Pancreas (tissue), 10 donors: ENCODE measurements at regions not wholly inside any gene's neighbourhood (a gene's known extent, or its start where the extent isn't known, plus 50 kb on each side); places are given as distances from the start of the nearest gene placed in this dataset.

Source experiments
- ATAC-seq, 4 donors: fragments of 200-7000 bp; cut with Tn5 transposase; one replicate each; pipeline versions ENCODE4 v1.8.0 to v1.9.1; 2020; ENCODE audit warnings: mild to moderate bottlenecking in 4 of 4, moderate library complexity in 4 of 4
- DNase-seq, 6 donors: peaks; one replicate each; pipeline ENCODE4 v3.0.0-alpha.2; 2020
- FAIRE-seq: peaks from 2 replicates; lab custom pipeline; 2012; peaks lifted over from hg19 to GRCh38; lab: Jason Lieb, UNC
- H3K27ac ChIP-seq, 4 donors: fragments of 200-600 bp; sonication (generic); 1 replicate in 3 of 4; 2 replicates in 1 of 4; pipeline versions ENCODE4 v1.5.0 to v1.8.0; 2020
- H3K27me3 ChIP-seq, 4 donors: fragments of 200-600 bp; one replicate each; pipeline ENCODE4 v1.8.0; 2021
- H3K36me3 ChIP-seq, 3 donors: fragments of 200-600 bp; sonication (generic) in 1 of 3; one replicate each; pipeline versions ENCODE4 v1.5.0 to v1.8.0; 2020 to 2021
- H3K4me1 ChIP-seq, 3 donors: fragments of 200-600 bp; one replicate each; pipeline ENCODE4 v1.8.0; 2021
- H3K4me3 ChIP-seq, 4 donors: fragments of 200-600 bp; sonication (generic) in 2 of 4; one replicate each; pipeline versions ENCODE4 v1.5.0 to v1.8.0; 2020 to 2021
- H3K9me3 ChIP-seq, 4 donors: fragments of 200-600 bp; one replicate each; pipeline ENCODE4 v1.8.0; 2021
- CTCF ChIP-seq, 4 donors: fragments of 200-600 bp; sonication (generic) in 3 of 4; IDR thresholded peaks; one replicate each; pipeline versions ENCODE4 v1.5.0 to v1.8.0; 2021; ENCODE audit warnings: antibody characterized with exemption in 4 of 4
- WGBS, 2 donors: extraction: QIAGEN DNeasy Blood & Tissue Kit; methylation state at CpG; one replicate each; pipeline ENCODE4 v1.1.7; 2013; 5-methylcytosine and 5-hydroxymethylcytosine counted together
- intact Hi-C, 3 donors: fragments of 100-400 bp; cut with DNase I; formaldehyde crosslinking; loops; one replicate each; pipeline versions ENCODE4 v1.11.1 to v1.14.2; 2022
- donor health status: healthy with polysubstance abuse.
- donor health status: DM: no; HTN: no; CAD: no; lungs with moderate emphysema.
- donor health status: DM: no; HTN: no; CAD: no.
- donor health status: control.
- donor health status: control.
- donor health status: Bipolar disorder and iron deficiency.
- donor health status: DM: yes; HTN: yes; CAD: no.
- donor health status: DM: no; HTN: no; CAD: no.
- donor health status: DM: no; HTN: no; CAD: no.
- donor health status: DM: yes; HTN: yes; CAD: no.

DNA sequence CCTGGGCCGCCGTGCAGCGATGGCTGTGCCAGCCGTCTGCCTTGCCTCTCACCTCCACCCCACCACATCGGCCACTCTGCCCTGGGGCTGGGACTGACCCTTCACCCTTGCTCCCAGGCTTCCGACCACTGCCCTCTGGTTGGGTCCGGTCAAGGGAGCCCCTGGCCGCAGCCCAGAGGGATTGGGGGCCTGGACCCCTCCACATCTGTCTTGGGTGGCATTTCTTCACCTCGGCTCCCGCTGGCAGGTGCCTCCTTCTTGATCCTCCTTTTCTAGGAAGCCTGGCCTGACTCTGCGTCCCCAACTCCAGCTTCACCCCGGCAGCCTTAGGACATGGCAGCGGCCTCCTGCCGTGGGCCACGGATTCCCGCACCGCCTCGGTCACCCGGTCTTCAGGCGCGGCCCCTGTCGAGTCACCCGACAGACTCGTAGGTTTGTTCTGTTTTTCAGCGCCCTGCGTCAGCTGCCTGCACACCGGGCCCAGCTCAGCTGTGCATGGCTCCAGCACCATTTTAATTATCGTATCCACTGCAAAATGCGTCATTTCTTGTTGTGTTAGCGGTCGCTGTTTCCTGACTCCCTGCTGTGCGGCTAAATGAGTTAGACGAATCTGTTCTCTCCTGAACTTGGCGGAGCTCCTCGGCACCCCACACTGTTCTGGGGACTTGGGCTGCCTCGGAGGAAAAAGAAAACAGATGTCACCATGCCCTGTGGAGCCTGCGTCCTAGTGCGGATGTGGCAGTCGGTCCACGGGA, 124.0 kb downstream of the FAM53A start:
- FAIRE-seq (no peak), DNase-seq (peak in 1 of 6 donors; percentile 45), ATAC-seq (no peak)
- Histone ChIP-seq H3K4me3 (no peak overlapping the region), H3K9me3 (no peaks in the 10 kb centered on the region), H3K27me3 (peaks cover 0 to 3% (median 0%) of the 10 kb centered on the region in 4 donors), H3K36me3 (no peaks in the 10 kb centered on the region), H3K4me1 (no peaks in the 10 kb centered on the region), H3K27ac (no peak overlapping the region)
- TF ChIP-seq CTCF (IDR thresholded peaks at IDR 0.05): no peak
- WGBS, 2 donors: 72 to 78% methylated on average over 40 of the region's 40 CpGs
- intact Hi-C loops: no loop called here

- H3K27me3 ChIP-seq: no peaks in the 10 kb centered on the region
- H3K4me3 ChIP-seq: no peak overlapping the region
- intact Hi-C loops: no loop called here
- H3K36me3 ChIP-seq: no peaks in the 10 kb centered on the region
- H3K27ac ChIP-seq: no peak overlapping the region
- no peaks in the 10 kb centered on the region for H3K9me3 ChIP-seq
- TF ChIP-seq CTCF (IDR thresholded peaks at IDR 0.05): no peak
- DNase-seq (no peak), ATAC-seq (no peak), FAIRE-seq (no peak)
- WGBS, 2 donors: 33 to 54% methylated on average over 10 of the region's 10 CpGs
- H3K4me1 ChIP-seq: no peaks in the 10 kb centered on the region
These were observed 125.9 kb downstream of the FAM53A start for GRCh38 chr4:1558205-1558604.

- no peaks in the 10 kb centered on the region for H3K36me3 ChIP-seq
- H3K4me3 ChIP-seq: no peak overlapping the region
- ATAC-seq: no peak
- no peaks in the 10 kb centered on the region for H3K4me1 ChIP-seq
- H3K9me3 ChIP-seq: no peaks in the 10 kb centered on the region
- H3K27me3 ChIP-seq: no peaks in the 10 kb centered on the region
- TF ChIP-seq CTCF (IDR thresholded peaks at IDR 0.05): no peak
- DNase-seq: no peak
- 47 to 57% methylated on average over 13 of the region's 13 CpGs for WGBS, 2 donors
- no peak for FAIRE-seq
- H3K27ac ChIP-seq: no peak overlapping the region
- intact Hi-C loops: no loop called here
These were observed 126.9 kb downstream of the FAM53A start for GRCh38 chr4:1557221-1557597.

DNA sequence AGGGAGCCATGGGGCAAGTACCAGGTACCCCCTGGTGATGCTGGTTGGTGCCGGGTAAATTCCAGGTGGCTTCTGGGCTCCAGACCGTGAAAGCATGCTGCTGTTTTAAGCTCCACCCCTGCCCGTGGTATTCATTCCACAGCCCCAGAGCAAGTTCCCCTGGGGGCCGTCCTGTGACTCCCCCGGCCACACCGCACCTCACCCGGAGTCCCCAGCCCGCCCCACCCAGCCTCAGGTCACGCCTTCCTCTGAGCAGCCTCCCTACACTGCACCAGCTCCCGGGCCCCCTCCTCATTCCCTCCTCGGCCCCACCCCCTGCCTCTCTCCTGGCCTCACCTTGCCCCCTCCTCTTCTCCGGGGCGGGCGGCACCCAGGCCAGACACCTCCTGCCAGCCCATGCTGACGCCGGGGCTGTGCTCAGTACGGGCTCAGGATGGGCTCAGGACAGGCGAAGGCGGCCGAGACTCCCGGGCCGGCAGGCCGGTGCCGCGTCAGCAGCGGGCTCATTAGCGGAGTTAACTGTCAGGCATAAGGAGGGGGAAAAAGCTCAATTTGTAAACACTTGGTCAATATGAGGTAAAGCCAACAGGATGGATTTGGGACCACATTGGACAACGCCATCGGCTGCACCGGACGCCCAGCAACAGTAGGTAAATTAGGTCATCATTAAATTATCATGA, 127.4 kb downstream of the FAM53A start:
- Histone ChIP-seq H3K36me3 (no peaks in the 10 kb centered on the region), H3K27ac (no peak overlapping the region), H3K9me3 (no peaks in the 10 kb centered on the region), H3K4me1 (no peaks in the 10 kb centered on the region), H3K4me3 (no peak overlapping the region), H3K27me3 (no peaks in the 10 kb centered on the region)
- TF ChIP-seq CTCF (IDR thresholded peaks at IDR 0.05): no peak
- FAIRE-seq (no peak), DNase-seq (no peak), ATAC-seq (no peak)
- intact Hi-C loops: no loop called here
- 10 to 11% methylated on average over 30 to 31 of the region's 31 CpGs for WGBS, 2 donors

GRCh38 chr4:1554876-1555265, 129.2 kb downstream of the FAM53A start:
- TF ChIP-seq CTCF (IDR thresholded peaks at IDR 0.05): no peak
- WGBS, 2 donors: 54 to 62% methylated on average over 16 of the region's 16 CpGs
- no peaks in the 10 kb centered on the region for H3K4me1 ChIP-seq
- no peaks in the 10 kb centered on the region for H3K9me3 ChIP-seq
- H3K27me3 ChIP-seq: peaks cover 0 to 3% (median 0%) of the 10 kb centered on the region in 4 donors
- DNase-seq (no peak), ATAC-seq (no peak), FAIRE-seq (no peak)
- H3K4me3 ChIP-seq: no peak overlapping the region
- intact Hi-C loops: no loop called here
- no peaks in the 10 kb centered on the region for H3K36me3 ChIP-seq
- H3K27ac ChIP-seq: no peak overlapping the region
